ENCODE measurements at regions not wholly inside any gene's neighbourhood (a gene's known extent, or its start where the extent isn't known, plus 50 kb on each side); places are given as distances from the start of the nearest gene placed in this dataset.

- Histone ChIP-seq H3K9ac (peak overlapping the region in 3 of 11 experiments; percentile 2 to 22 (median 8); a peak in 3 of 22 replicates), H3K4me1 (peaks cover 57 to 83% (median 69%) of the 10 kb centered on the region in 10 experiments), H4K20me1 (no peaks in the 10 kb centered on the region), H3K27me3 (no peaks in the 10 kb centered on the region), H3K4me2 (peak overlapping the region; percentile 71 to 94 (median 83)), H3K9me3 (replicated peaks in 1 of 11) (peaks cover 7 to 13% (median 9%) of the 10 kb centered on the region in 11 experiments; a peak in 20 of 22 replicates), H3K36me3 (peaks cover 0 to 4% (median 0%) of the 10 kb centered on the region in 11 experiments; a peak in 1 of 22 replicates), H3K27ac (peak overlapping the region in 5 of 11 experiments; percentile 7 to 77 (median 16); a peak in 5 of 22 replicates), H3K4me3 (no peak overlapping the region)
- TF ChIP-seq Cebpa-rat (IDR thresholded peaks at IDR 0.05), result no peak
These were observed 199.8 kb upstream of the HDAC4 start for GRCh38 chr2:239600650-239601049.

- Histone ChIP-seq H3K27me3 (no peaks in the 10 kb centered on the region), H3K9ac (peak overlapping the region in 3 of 11 experiments; percentile 2 to 22 (median 8); a peak in 3 of 22 replicates), H3K36me3 (peaks cover 0 to 4% (median 0%) of the 10 kb centered on the region in 11 experiments; a peak in 1 of 22 replicates), H3K27ac (peak overlapping the region in 8 of 11 experiments; percentile 0 to 74 (median 10); a peak in 5 of 22 replicates), H3K4me1 (peaks cover 51 to 77% (median 66%) of the 10 kb centered on the region in 10 experiments), H3K9me3 (replicated peaks in 1 of 11) (peaks cover 7 to 11% (median 8%) of the 10 kb centered on the region in 11 experiments; a peak in 20 of 22 replicates), H3K4me2 (peak overlapping the region; percentile 71 to 94 (median 83)), H3K4me3 (no peak overlapping the region), H4K20me1 (no peaks in the 10 kb centered on the region)
- TF ChIP-seq Cebpa-rat (IDR thresholded peaks at IDR 0.05), result no peak
These were observed 199.3 kb upstream of the HDAC4 start for GRCh38 chr2:239600001-239600593.

- Histone ChIP-seq H3K9me3 (replicated peaks in 1 of 11) (peaks cover 7 to 10% (median 8%) of the 10 kb centered on the region in 11 experiments; a peak in 20 of 22 replicates), H3K4me1 (peaks cover 46 to 71% (median 63%) of the 10 kb centered on the region in 10 experiments), H4K20me1 (no peaks in the 10 kb centered on the region), H3K4me2 (peak overlapping the region; percentile 71 to 94 (median 83); a peak in 19 of 22 replicates), H3K27me3 (no peaks in the 10 kb centered on the region), H3K36me3 (peaks cover 0 to 4% (median 0%) of the 10 kb centered on the region in 11 experiments; a peak in 1 of 22 replicates), H3K27ac (no peak overlapping the region), H3K9ac (no peak overlapping the region), H3K4me3 (no peak overlapping the region)
- TF ChIP-seq Cebpa-rat (IDR thresholded peaks at IDR 0.05), result no peak
These were observed 198.5 kb upstream of the HDAC4 start for GRCh38 chr2:239599299-239599698.

GRCh38 chr2:239598732-239599090 lies 197.9 kb upstream of the HDAC4 start:
- Histone ChIP-seq H3K9ac (no peak overlapping the region), H3K9me3 (replicated peaks in 1 of 11) (peaks cover 1 to 7% (median 4%) of the 10 kb centered on the region in 11 experiments; a peak in 21 of 22 replicates), H3K27ac (no peak overlapping the region), H3K36me3 (peaks cover 0 to under 1% (median 0%) of the 10 kb centered on the region in 11 experiments; a peak in 1 of 22 replicates), H3K27me3 (no peaks in the 10 kb centered on the region), H3K4me1 (peaks cover 46 to 73% (median 60%) of the 10 kb centered on the region in 10 experiments), H4K20me1 (no peaks in the 10 kb centered on the region), H3K4me3 (no peak overlapping the region), H3K4me2 (peak overlapping the region in 5 of 11 experiments; percentile 83 to 94 (median 91); a peak in 7 of 22 replicates)
- TF ChIP-seq Cebpa-rat (IDR thresholded peaks at IDR 0.05), result no peak

- Histone ChIP-seq H3K36me3 (no peaks in the 10 kb centered on the region), H3K27me3 (no peaks in the 10 kb centered on the region), H4K20me1 (no peaks in the 10 kb centered on the region), H3K27ac (no peak overlapping the region), H3K9ac (no peak overlapping the region), H3K4me2 (peak overlapping the region in 4 of 11 experiments; percentile 1 to 94 (median 52); a peak in 4 of 22 replicates), H3K9me3 (replicated peaks in 1 of 11) (peaks cover 0 to 10% (median 6%) of the 10 kb centered on the region in 11 experiments; a peak in 11 of 22 replicates), H3K4me1 (peaks cover 41 to 73% (median 57%) of the 10 kb centered on the region in 10 experiments), H3K4me3 (no peak overlapping the region)
- TF ChIP-seq Cebpa-rat (IDR thresholded peaks at IDR 0.05), result no peak
These were observed 197.4 kb upstream of the HDAC4 start for GRCh38 chr2:239598011-239598731.

- Histone ChIP-seq H3K27ac (no peak overlapping the region), H3K9ac (no peak overlapping the region), H3K4me1 (peaks cover 31 to 70% (median 54%) of the 10 kb centered on the region in 10 experiments), H3K4me3 (no peak overlapping the region), H3K36me3 (no peaks in the 10 kb centered on the region), H3K4me2 (no peak overlapping the region), H3K9me3 (replicated peaks in 1 of 11) (peaks cover 0 to 18% (median 10%) of the 10 kb centered on the region in 11 experiments; a peak in 14 of 22 replicates), H3K27me3 (no peaks in the 10 kb centered on the region), H4K20me1 (no peaks in the 10 kb centered on the region)
- TF ChIP-seq Cebpa-rat (IDR thresholded peaks at IDR 0.05), result no peak
These were observed 196.4 kb upstream of the HDAC4 start for GRCh38 chr2:239597216-239597615.

- no peak overlapping the region for H3K4me2 ChIP-seq
- H3K27ac ChIP-seq, result no peak overlapping the region
- no peaks in the 10 kb centered on the region for H3K36me3 ChIP-seq
- H3K4me1 ChIP-seq, result peaks cover 27 to 70% (median 54%) of the 10 kb centered on the region in 10 experiments
- no peak overlapping the region for H3K4me3 ChIP-seq
- H3K9me3 ChIP-seq (replicated peaks in 1 of 11), result peaks cover 0 to 19% (median 10%) of the 10 kb centered on the region in 11 experiments; a peak in 14 of 22 replicates
- H4K20me1 ChIP-seq, result no peaks in the 10 kb centered on the region
- H3K9ac ChIP-seq, result no peak overlapping the region
- TF ChIP-seq Cebpa-rat (IDR thresholded peaks at IDR 0.05), result no peak
- H3K27me3 ChIP-seq, result no peaks in the 10 kb centered on the region
These were observed 196.0 kb upstream of the HDAC4 start for GRCh38 chr2:239596792-239597191.

- H3K9ac ChIP-seq, result no peak overlapping the region
- H3K36me3 ChIP-seq, result no peaks in the 10 kb centered on the region
- no peak overlapping the region for H3K4me3 ChIP-seq
- peaks cover 0 to 20% (median 10%) of the 10 kb centered on the region in 11 experiments; a peak in 14 of 22 replicates for H3K9me3 ChIP-seq (replicated peaks in 1 of 11)
- no peaks in the 10 kb centered on the region for H3K27me3 ChIP-seq
- TF ChIP-seq Cebpa-rat (IDR thresholded peaks at IDR 0.05), result no peak
- no peaks in the 10 kb centered on the region for H4K20me1 ChIP-seq
- H3K4me1 ChIP-seq, result peaks cover 22 to 70% (median 54%) of the 10 kb centered on the region in 10 experiments
- no peak overlapping the region for H3K27ac ChIP-seq
- H3K4me2 ChIP-seq, result no peak overlapping the region
These were observed 195.4 kb upstream of the HDAC4 start for GRCh38 chr2:239596253-239596652.

GRCh38 chr2:239595726-239596125 lies 194.9 kb upstream of the HDAC4 start:
- H3K9me3 ChIP-seq (replicated peaks in 1 of 11), result peaks cover 0 to 20% (median 10%) of the 10 kb centered on the region in 11 experiments; a peak in 14 of 22 replicates
- H3K4me2 ChIP-seq, result no peak overlapping the region
- H3K27ac ChIP-seq, result no peak overlapping the region
- no peak overlapping the region for H3K9ac ChIP-seq
- no peaks in the 10 kb centered on the region for H3K27me3 ChIP-seq
- no peak for TF ChIP-seq Cebpa-rat (IDR thresholded peaks at IDR 0.05)
- H3K4me1 ChIP-seq, result peaks cover 16 to 70% (median 54%) of the 10 kb centered on the region in 10 experiments
- no peaks in the 10 kb centered on the region for H4K20me1 ChIP-seq
- H3K36me3 ChIP-seq, result no peaks in the 10 kb centered on the region
- H3K4me3 ChIP-seq, result no peak overlapping the region
